Ishikawa (cell line): ENCODE measurements at regions not wholly inside any gene's neighbourhood (a gene's known extent, or its start where the extent isn't known, plus 50 kb on each side); places are given as distances from the start of the nearest gene placed in this dataset.
A peak's percentile ranks its signal among the peaks of the same experiment; 100 is the strongest.

Experiments
- CEBPB ChIP-seq: IDR thresholded peaks from 2 replicates; pipeline ENCODE4 v1.6.1; 2012
- CREB1 ChIP-seq: IDR thresholded peaks from 2 replicates; pipeline ENCODE4 v1.6.1; 2012; ENCODE audit warnings: low read depth
- EGR1 ChIP-seq: IDR thresholded peaks from 2 replicates; pipeline ENCODE4 v1.6.1; 2012
- EP300 ChIP-seq: IDR thresholded peaks from 2 replicates; pipeline ENCODE4 v1.6.1; 2012; ENCODE audit warnings: borderline replicate concordance
- FOXM1 ChIP-seq: IDR thresholded peaks from 2 replicates; pipeline ENCODE4 v1.6.1; 2012; ENCODE audit warnings: low read depth, borderline replicate concordance
- NFIC ChIP-seq: IDR thresholded peaks from 2 replicates; pipeline ENCODE4 v1.6.1; 2012
- RAD21 ChIP-seq: IDR thresholded peaks from 2 replicates; pipeline ENCODE4 v1.6.1; 2012; ENCODE audit warnings: low read depth
- TAF1 ChIP-seq: IDR thresholded peaks from 2 replicates; pipeline ENCODE4 v1.6.1; 2012; ENCODE audit warnings: low read depth, mild to moderate bottlenecking
- TCF12 ChIP-seq: IDR thresholded peaks from 2 replicates; pipeline ENCODE4 v1.6.1; 2012; ENCODE audit warnings: low read depth
- TEAD4 ChIP-seq: IDR thresholded peaks from 2 replicates; pipeline ENCODE4 v1.6.1; 2012
- YY1 ChIP-seq: IDR thresholded peaks from 2 replicates; pipeline ENCODE4 v1.6.1; 2012; ENCODE audit warnings: low read depth
- ZBTB7A ChIP-seq: IDR thresholded peaks from 2 replicates; pipeline ENCODE4 v1.6.1; 2012; ENCODE audit warnings: low read depth
- TF ChIP-seq, protein P1 (sequence below): IDR thresholded peaks from 2 replicates; pipeline ENCODE4 v1.6.1; 2012
- TF ChIP-seq, protein P2 (sequence below): IDR thresholded peaks from 2 replicates; pipeline ENCODE4 v1.6.1; 2012
- TF ChIP-seq, protein P3 (sequence below): IDR thresholded peaks from 2 replicates; pipeline ENCODE4 v1.6.1; 2012; ENCODE audit warnings: low read depth, mild to moderate bottlenecking

DNA sequence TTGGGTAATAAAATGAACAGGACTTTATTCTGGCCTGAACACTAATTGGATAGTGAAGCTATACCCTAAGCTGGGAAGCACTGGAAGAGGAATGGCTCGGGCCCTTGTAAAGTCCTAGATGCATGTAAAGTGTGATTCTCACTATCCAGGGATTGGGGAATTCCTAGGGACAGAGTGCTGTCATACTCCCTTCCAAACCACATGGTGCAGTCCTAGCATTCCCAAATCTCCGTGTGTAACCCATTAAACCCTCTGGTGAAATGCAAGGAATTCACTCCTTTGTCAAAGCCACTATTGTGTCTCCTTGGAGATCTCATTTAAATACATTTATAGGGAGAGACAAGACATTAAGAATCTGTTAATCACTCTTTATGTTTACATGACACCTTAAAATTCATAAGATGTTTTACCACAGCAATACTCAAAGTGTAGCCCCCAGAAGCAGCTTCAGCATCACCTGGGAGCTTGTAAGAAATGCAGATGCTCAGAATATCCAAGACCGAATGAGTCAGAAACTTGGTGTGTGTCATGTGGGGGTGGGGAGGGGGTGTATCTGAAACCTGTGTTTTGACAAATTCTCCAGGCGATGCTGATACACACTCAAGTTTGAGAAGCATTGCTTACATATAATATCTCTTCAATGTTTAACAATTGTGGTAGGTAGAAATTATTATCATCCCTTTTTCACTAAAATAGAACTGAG is 121.8 kb upstream of the NPHP3 start:
- TF ChIP-seq, protein P1, sequence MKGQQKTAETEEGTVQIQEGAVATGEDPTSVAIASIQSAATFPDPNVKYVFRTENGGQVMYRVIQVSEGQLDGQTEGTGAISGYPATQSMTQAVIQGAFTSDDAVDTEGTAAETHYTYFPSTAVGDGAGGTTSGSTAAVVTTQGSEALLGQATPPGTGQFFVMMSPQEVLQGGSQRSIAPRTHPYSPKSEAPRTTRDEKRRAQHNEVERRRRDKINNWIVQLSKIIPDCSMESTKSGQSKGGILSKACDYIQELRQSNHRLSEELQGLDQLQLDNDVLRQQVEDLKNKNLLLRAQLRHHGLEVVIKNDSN = no peak
- TF ChIP-seq YY1 = no peak
- no peak for TF ChIP-seq TAF1
- no peak for TF ChIP-seq TEAD4
- no peak for TF ChIP-seq ZBTB7A
- no peak for TF ChIP-seq EP300
- TF ChIP-seq, protein P2, sequence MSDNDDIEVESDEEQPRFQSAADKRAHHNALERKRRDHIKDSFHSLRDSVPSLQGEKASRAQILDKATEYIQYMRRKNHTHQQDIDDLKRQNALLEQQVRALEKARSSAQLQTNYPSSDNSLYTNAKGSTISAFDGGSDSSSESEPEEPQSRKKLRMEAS = no peak
- no peak for TF ChIP-seq CREB1
- TF ChIP-seq FOXM1 = no peak
- no peak for TF ChIP-seq CEBPB
- TF ChIP-seq NFIC = no peak

DNA sequence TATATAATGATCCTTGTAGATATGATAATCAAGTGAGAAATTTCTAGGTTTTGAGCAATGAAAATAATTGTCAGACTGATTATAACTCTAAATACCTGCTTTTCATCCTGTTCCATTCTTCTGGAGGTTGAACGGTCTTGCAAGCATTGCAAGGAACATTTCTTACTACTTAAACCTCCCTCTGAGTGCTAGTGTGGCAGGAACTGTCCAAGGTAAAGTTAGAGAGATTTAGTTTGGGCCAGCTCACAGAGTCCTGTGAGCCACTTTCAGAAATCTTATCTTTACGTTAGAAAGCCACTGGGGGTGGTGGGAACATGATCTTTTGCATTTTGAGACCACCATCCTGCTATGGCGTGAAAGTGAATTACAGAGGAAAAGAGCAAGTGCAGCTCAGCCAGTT is 121.1 kb upstream of the NPHP3 start:
- TF ChIP-seq, protein P3, sequence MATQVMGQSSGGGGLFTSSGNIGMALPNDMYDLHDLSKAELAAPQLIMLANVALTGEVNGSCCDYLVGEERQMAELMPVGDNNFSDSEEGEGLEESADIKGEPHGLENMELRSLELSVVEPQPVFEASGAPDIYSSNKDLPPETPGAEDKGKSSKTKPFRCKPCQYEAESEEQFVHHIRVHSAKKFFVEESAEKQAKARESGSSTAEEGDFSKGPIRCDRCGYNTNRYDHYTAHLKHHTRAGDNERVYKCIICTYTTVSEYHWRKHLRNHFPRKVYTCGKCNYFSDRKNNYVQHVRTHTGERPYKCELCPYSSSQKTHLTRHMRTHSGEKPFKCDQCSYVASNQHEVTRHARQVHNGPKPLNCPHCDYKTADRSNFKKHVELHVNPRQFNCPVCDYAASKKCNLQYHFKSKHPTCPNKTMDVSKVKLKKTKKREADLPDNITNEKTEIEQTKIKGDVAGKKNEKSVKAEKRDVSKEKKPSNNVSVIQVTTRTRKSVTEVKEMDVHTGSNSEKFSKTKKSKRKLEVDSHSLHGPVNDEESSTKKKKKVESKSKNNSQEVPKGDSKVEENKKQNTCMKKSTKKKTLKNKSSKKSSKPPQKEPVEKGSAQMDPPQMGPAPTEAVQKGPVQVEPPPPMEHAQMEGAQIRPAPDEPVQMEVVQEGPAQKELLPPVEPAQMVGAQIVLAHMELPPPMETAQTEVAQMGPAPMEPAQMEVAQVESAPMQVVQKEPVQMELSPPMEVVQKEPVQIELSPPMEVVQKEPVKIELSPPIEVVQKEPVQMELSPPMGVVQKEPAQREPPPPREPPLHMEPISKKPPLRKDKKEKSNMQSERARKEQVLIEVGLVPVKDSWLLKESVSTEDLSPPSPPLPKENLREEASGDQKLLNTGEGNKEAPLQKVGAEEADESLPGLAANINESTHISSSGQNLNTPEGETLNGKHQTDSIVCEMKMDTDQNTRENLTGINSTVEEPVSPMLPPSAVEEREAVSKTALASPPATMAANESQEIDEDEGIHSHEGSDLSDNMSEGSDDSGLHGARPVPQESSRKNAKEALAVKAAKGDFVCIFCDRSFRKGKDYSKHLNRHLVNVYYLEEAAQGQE = peak; percentile 66
- TF ChIP-seq TEAD4 = no peak

- TF ChIP-seq TAF1 (no peak), TCF12 (no peak), ZBTB7A (no peak), RAD21 (no peak), EP300 (no peak), CREB1 (no peak), EGR1 (no peak), FOXM1 (no peak), TEAD4 (no peak), CEBPB (no peak), YY1 (no peak), NFIC (no peak)
- TF ChIP-seq, protein P1 = no peak
- TF ChIP-seq, protein P3 = no peak
- TF ChIP-seq, protein P2 = no peak
Measured at GRCh38 chr3:132841621-132842020, 119.4 kb upstream of the NPHP3 start.

GRCh38 chr3:132840201-132840700 is 118.0 kb upstream of the NPHP3 start:
- TF ChIP-seq ZBTB7A (no peak), TEAD4 (no peak), NFIC (no peak), TAF1 (no peak), CEBPB (no peak), YY1 (no peak), EP300 (no peak), RAD21 (no peak), CREB1 (no peak), FOXM1 (no peak), TCF12 (no peak), EGR1 (no peak)
- TF ChIP-seq, protein P2 = no peak
- TF ChIP-seq, protein P1 = no peak
- TF ChIP-seq, protein P3 = no peak
